GM18511 (cell line): ENCODE measurements at regions not wholly inside any gene's neighbourhood (a gene's known extent, or its start where the extent isn't known, plus 50 kb on each side); places are given as distances from the start of the nearest gene placed in this dataset.

Experiments used
- ATAC-seq: cut with Tn5 transposase; IDR thresholded peaks from one replicate; pipeline ENCODE4 v1.9.1; 2021; ENCODE audit warnings: mild to moderate bottlenecking, moderate library complexity; ENCODE audit not compliant: unreplicated experiment

DNA sequence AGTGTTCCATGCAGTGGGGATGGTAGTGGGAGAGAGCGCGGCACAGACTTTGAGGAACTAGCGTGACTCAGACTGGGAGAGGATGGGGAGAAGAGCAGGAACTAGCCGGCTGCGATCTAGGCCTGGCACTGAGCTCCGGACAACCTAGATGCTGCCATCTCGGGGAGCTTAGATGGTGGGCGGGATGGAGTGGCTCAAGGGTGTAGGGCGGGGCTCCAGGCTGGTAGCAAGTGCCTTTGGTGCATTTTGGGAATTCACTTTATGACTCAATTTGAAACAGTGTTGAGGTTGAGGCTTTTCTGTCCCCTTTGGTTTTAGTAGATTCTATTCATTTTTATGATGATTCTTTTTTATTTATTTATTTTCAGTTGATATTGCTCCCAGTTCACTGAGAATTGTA, 185.3 kb upstream of the GPR26 start:
- no peak for ATAC-seq

DNA sequence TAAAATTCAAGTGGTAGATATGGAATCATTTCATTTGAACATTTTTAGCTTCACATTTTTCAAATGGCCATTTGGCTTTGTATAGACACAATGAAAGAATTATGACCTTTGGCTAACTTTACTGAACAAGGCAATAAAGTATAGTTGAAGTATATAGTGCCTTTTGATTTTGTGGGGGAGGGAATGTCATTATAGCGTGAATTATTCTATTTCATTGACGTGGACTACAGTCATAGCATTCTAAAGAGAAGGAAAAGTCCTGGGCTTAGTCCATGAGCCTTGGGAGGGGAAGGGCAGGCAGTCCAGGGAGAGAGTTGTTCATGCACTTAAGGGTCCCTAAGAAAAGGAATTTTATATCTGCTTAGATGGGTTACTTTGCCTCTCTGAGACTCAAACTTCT, 181.4 kb upstream of the GPR26 start:
- ATAC-seq: no peak

- ATAC-seq: no peak
Measured at GRCh38 chr10:123485341-123485960, 180.7 kb upstream of the GPR26 start.

GRCh38 chr10:123488436-123488835, 177.7 kb upstream of the GPR26 start:
- ATAC-seq: no peak

GRCh38 chr10:123491364-123491763, 174.8 kb upstream of the GPR26 start:
- no peak for ATAC-seq

GRCh38 chr10:123492016-123492415, 174.1 kb upstream of the GPR26 start:
- ATAC-seq: no peak

GRCh38 chr10:123494301-123494808, 171.8 kb upstream of the GPR26 start:
- ATAC-seq: no peak

DNA sequence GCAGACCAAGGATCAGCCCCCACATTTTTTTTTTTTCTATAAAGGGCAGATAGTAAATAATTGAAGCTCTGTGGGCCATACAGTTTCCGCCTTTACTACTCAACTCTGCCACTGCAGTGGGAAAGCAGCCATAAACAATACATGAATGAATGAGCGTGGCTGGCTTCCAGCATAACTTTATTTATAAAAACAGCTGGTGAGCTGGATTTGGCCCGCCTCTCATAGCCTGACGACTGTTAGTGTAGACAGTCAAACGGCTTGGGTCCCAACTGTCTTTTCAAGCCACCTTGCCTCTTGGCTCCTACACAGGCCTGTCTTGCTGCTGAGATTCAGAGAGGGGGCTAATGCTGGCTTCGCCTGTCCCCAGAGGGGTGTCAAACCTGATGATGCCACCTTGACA, 169.8 kb upstream of the GPR26 start:
- ATAC-seq: no peak

- no peak for ATAC-seq
Measured at GRCh38 chr10:123496996-123497660, 169.0 kb upstream of the GPR26 start.

DNA sequence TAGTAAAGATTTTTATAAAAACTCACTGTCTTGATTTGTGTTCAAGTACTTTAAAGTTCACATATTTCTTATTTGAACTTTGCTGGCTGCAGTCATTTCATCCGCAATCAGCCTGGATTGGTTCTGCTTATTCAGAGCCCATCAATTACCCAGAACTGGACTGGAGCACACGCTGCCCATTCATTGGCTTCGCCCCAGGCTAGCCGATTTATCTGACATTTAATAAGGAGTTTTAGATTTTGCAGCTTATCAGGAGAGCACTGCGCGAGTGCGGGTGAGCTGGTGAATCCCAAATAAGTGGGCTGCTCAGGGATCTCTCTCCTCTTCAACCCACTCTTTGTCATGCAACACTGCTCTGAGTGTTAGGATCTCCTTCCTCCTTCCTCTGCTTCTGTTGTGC, 166.0 kb upstream of the GPR26 start:
- ATAC-seq: no peak

DNA sequence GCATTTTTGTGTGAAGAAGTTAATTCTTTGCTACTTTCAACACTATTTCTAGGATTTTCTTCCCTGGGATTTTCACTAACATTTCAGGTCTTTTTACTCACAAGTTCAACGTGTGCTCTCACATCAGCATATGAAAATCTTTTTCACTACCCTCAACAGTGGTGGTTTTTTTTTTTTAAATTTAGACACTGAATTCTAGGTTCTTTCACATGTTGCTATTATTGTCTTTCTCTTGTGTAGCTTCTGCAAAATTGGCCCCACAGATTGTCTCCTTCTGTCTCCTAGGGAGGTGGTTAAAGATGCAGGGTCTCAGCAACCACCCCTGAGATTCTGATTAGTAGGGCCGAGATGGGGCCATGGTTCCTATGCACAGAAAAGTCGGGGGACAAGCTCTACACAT, 165.0 kb upstream of the GPR26 start:
- no peak for ATAC-seq

GRCh38 chr10:123502983-123503382, 163.2 kb upstream of the GPR26 start:
- ATAC-seq: no peak

- no peak for ATAC-seq
Measured at GRCh38 chr10:123506455-123506854, 159.7 kb upstream of the GPR26 start.

DNA sequence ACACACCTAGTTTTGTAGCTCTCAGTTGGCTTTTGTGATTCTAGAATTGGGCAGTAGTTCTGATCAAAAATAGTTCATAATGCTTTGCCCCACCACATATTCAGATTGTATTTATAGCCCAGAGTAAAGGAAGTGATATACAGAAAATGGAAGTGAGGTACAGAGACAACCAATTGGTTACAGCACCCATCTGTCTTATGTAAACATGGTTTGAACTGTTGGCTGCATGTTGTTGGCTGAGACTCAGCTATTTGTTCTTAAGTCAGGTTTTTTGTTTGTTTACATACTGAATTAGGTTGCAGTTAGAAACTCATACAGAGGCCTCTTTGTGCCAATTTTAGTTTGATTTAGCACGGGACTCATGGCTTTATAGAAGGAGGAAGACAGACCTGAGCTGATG, 158.9 kb upstream of the GPR26 start:
- no peak for ATAC-seq

- ATAC-seq: no peak
Measured at GRCh38 chr10:123509338-123509737, 156.8 kb upstream of the GPR26 start.

- no peak for ATAC-seq
Measured at GRCh38 chr10:123512901-123513775, 153.0 kb upstream of the GPR26 start.

GRCh38 chr10:123513870-123514269, 152.3 kb upstream of the GPR26 start:
- no peak for ATAC-seq

- no peak for ATAC-seq
Measured at GRCh38 chr10:123514996-123515395, 151.2 kb upstream of the GPR26 start.

- no peak for ATAC-seq
Measured at GRCh38 chr10:123515661-123516060, 150.5 kb upstream of the GPR26 start.

DNA sequence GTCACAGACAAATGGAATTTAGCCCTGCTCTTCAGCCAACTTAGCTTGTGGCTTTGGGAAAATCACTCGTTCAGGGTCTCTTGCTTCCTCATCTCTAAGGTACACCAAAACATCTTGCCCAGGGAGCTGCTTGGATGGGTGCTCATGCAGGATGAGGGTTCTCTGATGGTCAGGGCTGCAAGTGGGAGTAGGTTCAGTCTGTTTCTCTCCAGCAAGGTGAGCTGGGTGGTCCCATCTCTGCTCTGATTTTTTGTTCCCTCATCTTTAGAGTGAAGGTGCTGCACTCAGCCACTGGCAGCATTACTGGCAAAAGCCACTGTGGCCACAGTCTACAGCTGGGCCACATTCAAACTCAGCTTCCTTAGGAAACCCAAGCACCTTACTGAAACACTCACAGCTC, 149.9 kb upstream of the GPR26 start:
- ATAC-seq: no peak

DNA sequence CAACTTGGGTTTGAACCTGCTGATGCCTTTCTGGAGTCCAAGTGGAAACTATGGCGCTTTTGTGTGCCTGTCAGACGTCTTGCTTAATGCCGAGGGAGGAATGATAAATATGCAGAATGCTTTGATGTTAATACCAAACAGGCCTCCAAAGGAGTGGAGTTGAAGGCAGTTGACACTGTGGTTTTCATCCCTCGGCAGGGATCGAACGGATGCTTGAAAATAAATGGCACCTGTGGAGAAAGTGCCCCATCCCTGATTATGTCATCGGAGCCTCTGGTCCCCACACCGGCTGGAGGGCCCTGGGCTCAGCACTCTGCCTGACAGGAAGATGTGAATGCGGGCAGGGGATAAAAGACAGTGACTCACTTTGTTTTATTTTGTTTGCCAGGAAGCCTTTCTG, 148.7 kb upstream of the GPR26 start:
- no peak for ATAC-seq

GRCh38 chr10:123517901-123518300, 148.3 kb upstream of the GPR26 start:
- no peak for ATAC-seq
